ENCODE measurements at regions not wholly inside any gene's neighbourhood (a gene's known extent, or its start where the extent isn't known, plus 50 kb on each side); places are given as distances from the start of the nearest gene placed in this dataset.

DNA sequence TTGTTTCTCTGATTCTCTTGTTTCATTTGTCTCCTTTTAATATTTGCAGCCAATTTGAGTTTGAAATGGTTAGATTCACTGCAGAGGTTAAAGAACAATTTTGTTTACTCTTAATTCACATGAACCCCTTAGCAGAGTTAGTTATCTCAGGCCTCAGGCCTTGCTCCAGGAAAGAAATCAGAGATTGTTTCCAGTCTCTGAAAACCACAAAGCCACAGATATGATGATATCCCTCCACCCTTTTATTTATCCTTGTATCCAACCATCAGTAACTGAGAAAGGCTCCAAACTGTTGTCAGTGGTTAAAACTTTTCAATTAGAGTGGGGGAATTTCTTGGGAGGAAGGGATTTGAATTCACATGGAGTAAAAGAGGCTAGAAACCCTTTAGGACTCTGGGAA is 406.0 kb upstream of the DMAC1 start:
- DNase-seq (ENCODE audit: low spot score) (no peak), ATAC-seq (no peak)
- intact Hi-C loops (cut with DNase I): no loop called here

- DNase-seq (ENCODE audit: low spot score) (no peak), ATAC-seq (no peak)
- intact Hi-C loops (cut with DNase I): no loop called here
Measured at GRCh38 chr9:8189881-8190280, 390.3 kb upstream of the DMAC1 start.

GRCh38 chr9:8188723-8189407 is 389.3 kb upstream of the DMAC1 start:
- ATAC-seq: no peak
- DNase-seq (ENCODE audit: low spot score): no peak
- intact Hi-C loops (cut with DNase I): no loop called here

GRCh38 chr9:8186560-8186959 is 387.0 kb upstream of the DMAC1 start:
- ATAC-seq (no peak), DNase-seq (ENCODE audit: low spot score) (no peak)
- intact Hi-C loops (cut with DNase I): no loop called here

DNA sequence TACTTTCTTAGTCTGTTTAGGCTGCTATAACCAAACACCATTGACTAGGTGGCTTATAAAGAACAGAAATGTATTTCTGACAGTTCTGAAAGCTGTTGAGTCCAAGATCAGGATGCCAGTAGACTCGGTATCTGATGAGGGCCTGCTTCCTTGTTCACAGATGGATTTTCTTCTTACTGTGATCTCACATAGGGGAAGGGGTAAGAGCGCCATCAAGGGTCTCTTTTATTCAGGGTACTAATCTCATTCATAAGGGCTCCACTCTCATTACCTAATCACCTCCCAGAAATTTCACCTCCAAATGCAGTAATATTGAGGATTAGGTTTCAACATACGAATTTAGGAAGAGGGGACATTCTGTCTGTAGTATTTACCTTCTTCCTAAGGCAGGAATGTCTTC is 384.0 kb upstream of the DMAC1 start:
- ATAC-seq (no peak), DNase-seq (ENCODE audit: low spot score) (no peak)
- intact Hi-C loops (cut with DNase I): no loop called here

DNA sequence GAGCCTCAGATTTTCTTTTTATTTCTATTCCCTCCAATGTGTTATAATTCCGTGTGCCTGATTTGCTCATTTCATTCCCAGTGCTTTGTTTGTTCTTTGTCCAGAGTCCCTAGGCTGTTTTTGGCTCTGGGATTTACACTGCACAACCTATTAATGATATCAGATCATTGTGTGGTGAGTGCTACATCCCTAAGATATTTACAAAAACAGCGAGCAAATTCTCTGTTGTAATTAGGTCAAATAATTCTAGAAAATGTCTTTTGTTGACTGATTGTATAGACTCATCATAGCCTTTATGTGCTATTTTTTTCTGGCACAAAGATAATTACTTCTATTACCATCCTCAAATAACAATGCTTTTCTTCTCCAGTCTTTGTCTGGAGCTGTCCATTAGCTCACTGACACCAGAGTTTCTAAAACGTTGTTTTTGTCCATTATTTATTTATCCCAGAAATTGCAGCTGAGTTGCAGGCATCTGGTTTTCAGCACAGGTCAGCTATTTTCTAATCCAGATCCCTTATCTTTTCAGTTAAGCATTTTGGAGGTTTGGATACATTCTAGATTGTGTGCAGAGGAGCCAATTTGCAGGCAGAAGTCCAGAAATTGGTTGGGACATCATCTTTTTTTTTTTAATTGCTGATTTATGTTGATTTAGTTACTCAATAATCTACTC is 379.9 kb upstream of the DMAC1 start:
- ATAC-seq: no peak
- intact Hi-C loops (cut with DNase I): no loop called here
- DNase-seq (ENCODE audit: low spot score): no peak

- intact Hi-C loops (cut with DNase I): no loop called here
- ATAC-seq (no peak), DNase-seq (ENCODE audit: low spot score) (no peak)
Measured at GRCh38 chr9:8172000-8172399, 372.4 kb upstream of the DMAC1 start.

GRCh38 chr9:8168916-8169438 is 369.4 kb upstream of the DMAC1 start:
- no peak for ATAC-seq
- DNase-seq (ENCODE audit: low spot score): no peak
- intact Hi-C loops (cut with DNase I): no loop called here

DNA sequence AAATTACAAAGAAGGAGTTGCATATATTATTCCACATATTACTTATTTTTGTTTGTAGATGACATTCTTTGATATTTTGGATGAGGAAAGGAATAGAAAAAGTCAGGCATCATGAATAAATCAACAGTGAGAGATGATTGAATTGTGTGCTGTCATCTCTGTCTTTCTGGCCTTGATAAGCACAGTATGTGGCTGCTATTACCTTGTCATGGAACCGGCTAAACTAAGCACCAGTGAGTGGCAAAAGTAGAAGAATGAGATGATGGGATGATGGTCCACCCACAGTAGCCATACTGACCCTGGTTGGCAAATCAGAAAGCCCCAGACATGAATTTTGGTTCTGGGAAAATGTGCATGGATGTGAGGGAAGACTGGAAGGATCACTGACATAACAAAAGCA is 361.2 kb upstream of the DMAC1 start:
- ATAC-seq (no peak), DNase-seq (ENCODE audit: low spot score) (no peak)
- intact Hi-C loops (cut with DNase I): no loop called here

- intact Hi-C loops (cut with DNase I): no loop called here
- no peak for ATAC-seq
Measured at GRCh38 chr9:8158574-8158973, 359.0 kb upstream of the DMAC1 start.

DNA sequence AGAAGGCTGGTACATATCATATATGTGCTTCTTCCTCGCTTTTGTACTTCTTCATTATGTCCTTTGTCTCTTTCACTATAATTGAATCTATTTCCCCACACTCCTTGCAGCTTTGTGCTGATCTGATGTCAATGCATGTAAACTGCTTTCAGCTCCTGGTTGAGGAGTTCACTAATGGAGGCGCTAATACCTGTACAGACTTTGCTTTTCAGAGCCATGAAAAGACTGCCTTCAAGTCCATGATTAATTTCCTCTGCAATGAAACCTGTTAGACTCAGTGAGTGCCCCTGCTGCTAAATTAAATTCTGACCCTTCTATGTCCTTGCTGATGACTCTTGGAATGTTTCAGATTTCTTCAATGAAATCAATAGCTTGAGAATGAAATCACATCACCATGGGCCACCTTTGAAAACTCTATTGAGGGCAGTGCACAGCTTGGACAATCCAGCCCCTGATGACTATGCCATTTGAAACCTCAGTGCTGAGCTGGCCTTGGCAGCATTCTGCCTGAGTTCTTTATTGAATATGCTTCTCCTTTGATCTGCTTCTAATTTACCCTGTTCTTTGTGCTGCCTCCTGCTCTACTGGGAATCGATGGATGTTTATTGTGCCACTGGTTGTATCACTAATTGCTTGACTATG is 358.2 kb upstream of the DMAC1 start:
- DNase-seq (ENCODE audit: low spot score): no peak
- intact Hi-C loops (cut with DNase I): no loop called here
- no peak for ATAC-seq

More at GRCh38 chr9:8158574-8158973, 359.0 kb upstream of the DMAC1 start:
- DNase-seq (ENCODE audit: low spot score): no peak

GRCh38 chr9:8156346-8156745 is 356.8 kb upstream of the DMAC1 start:
- DNase-seq (ENCODE audit: low spot score): no peak
- intact Hi-C loops (cut with DNase I): no loop called here
- no peak for ATAC-seq

- ATAC-seq (no peak), DNase-seq (ENCODE audit: low spot score) (no peak)
- intact Hi-C loops (cut with DNase I): no loop called here
Measured at GRCh38 chr9:8155706-8156105, 356.1 kb upstream of the DMAC1 start.

DNA sequence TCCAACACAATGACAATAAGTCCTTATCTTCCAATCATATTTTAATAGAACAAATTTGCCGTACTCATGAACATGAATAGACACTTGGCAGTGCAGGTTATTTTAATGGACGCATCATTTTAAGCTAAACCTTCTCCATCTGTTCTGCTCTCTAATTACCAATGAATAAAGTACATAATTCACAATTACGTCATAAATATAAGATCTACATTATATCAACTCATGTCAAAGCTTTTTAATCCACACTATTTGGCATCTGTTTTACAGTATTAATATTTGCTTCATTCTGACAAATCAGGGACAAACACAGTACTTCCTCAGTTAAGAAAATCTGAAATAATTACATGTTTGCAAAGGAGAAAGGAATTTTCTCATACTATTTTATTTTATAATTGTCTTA is 344.1 kb upstream of the DMAC1 start:
- ATAC-seq (no peak), DNase-seq (ENCODE audit: low spot score) (no peak)
- intact Hi-C loops (cut with DNase I): no loop called here

DNA sequence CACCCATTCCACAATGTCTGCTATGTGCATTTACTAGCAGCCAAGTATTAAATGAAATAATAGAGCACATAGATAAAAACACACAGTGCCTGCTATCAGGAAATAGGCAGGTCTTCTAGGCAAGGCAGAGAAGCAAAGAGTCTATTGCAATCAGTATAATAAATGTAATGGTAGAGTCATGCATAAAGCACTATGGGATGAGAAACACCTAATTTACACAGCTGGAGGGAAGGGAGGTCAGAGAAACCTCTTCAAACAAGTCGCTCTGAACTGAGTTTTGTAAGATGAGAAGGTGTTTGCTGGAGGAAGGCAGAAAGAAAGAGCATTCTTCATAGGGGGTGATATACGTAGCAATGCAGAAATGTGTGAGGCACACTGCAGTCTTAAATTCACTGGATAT is 341.0 kb upstream of the DMAC1 start:
- ATAC-seq (no peak), DNase-seq (ENCODE audit: low spot score) (no peak)
- intact Hi-C loops (cut with DNase I): no loop called here

GRCh38 chr9:8139756-8140155 is 340.2 kb upstream of the DMAC1 start:
- ATAC-seq (no peak), DNase-seq (ENCODE audit: low spot score) (no peak)
- intact Hi-C loops (cut with DNase I): no loop called here

DNA sequence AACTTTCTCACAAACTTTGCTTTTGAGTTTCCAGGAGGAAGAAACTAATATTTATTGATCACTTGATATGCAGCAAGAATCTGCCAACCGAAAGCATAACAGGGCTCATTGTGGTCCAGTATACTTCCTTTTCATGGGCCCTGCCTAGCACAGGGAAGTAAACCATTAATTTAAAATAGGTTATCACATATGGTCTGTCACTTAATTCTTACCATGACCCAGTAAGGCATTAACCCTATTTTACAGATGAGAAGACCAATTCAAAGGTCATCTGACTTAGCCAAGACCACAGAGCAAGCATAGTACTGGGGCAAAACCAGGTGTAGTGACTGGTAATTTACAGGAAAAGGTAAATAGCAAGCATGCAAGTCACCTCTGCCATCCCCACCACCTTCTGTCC is 336.9 kb upstream of the DMAC1 start:
- ATAC-seq (no peak), DNase-seq (ENCODE audit: low spot score) (no peak)
- intact Hi-C loops (cut with DNase I): no loop called here

DNA sequence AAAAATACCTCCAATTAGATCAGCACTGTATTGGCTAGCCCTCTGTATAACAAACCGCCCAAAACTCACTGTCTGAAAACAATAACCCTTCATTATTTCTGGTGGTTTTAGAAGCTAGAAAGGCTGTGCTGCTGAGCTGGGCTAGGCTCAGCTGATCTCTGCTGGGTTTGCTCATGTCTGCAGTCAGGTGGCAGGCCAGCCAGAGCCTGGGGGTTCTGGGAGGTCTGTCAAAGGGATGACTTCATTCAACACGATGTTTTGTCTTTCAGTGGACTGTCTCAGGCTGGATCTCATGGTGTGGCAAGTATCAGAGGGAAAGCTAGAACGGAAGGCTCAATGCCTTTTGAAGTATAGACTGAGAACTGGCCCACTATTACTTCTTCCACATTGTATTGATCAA is 335.1 kb upstream of the DMAC1 start:
- DNase-seq (ENCODE audit: low spot score): no peak
- intact Hi-C loops (cut with DNase I): no loop called here
- no peak for ATAC-seq

DNA sequence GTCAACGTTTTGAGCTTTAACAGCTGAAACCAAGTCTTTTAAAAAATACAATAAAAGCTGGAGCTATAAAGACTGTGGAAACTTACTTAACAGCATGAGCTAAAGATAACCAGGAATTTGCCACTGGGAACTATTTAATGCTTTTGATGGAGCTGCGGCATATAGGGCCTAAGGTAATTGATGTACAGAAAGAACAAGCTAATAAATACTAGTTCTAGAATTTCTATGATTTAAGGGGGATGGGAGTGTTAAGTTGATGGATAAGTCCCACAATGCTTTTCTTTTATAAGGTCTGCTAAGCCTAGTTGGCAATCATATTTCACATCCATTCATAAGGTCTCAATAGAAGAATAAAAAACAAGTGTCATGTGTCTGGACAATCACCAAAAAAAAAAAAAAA is 334.0 kb upstream of the DMAC1 start:
- ATAC-seq (no peak), DNase-seq (ENCODE audit: low spot score) (no peak)
- intact Hi-C loops (cut with DNase I): no loop called here

DNA sequence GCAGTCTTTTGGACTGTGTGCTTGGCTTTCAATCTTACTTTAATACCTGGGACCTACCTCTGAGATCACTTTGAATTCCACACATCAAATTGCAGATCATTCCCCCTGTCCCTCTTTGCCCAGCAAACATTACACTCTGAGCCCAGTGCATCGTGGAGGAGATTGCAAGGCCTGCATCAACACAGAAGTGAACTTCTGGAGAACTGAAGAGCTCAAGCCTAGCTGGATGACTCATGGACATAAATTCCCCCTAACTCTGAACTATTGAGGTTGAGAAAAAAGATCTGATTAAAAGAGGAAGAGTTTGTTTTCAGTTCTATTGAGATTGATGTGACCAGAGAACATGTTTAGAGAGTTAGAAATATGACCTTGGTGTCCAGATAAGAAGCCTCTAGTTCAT is 316.0 kb upstream of the DMAC1 start:
- intact Hi-C loops (cut with DNase I): no loop called here
- ATAC-seq: no peak

More for the DNA sequence above, 316.0 kb upstream of the DMAC1 start:
- no peak for DNase-seq (ENCODE audit: low spot score)

All from sciatic nerve (tissue), 2 donors.